HepG2 (cell line): ENCODE measurements at regions not wholly inside any gene's neighbourhood (a gene's known extent, or its start where the extent isn't known, plus 50 kb on each side); places are given as distances from the start of the nearest gene placed in this dataset.

Experiments used
- ATAC-seq: fragments of 200-7000 bp; cut with Tn5 transposase; 3 replicates; pipeline ENCODE4 v1.9.1; 2020; ENCODE audit warnings: mild to moderate bottlenecking, moderate library complexity
- BruUV-seq: library from RNA; stranded (reverse); fragments of 400-500 nt; replicated peaks from 2 replicates; lab custom pipeline; 2021; lab: Mats Ljungman, UMichigan
- CTCF ChIA-PET: fragments of 300-600 bp; formaldehyde crosslinking; extraction: SDS; loops from one replicate; lab custom pipeline; 2021; ENCODE audit warnings: low total read pairs, inconsistent platforms, low intra/inter-chr PET ratio; lab: Yijun Ruan, JAX
- POLR2A ChIA-PET: fragments of 350-600 bp; sonication (Branson Sonifier 250); formaldehyde crosslinking; loops from one replicate; lab custom pipeline; 2020; ENCODE audit warnings: antibody characterized with exemption, inconsistent platforms; lab: Yijun Ruan, JAX
- DNase-seq: peaks from one replicate; pipeline ENCODE4 v3.0.0-alpha.2; 2015; ENCODE audit warnings: low spot score
- FAIRE-seq: peaks from 3 replicates; lab custom pipeline; 2011; peaks lifted over from hg19 to GRCh38; lab: Jason Lieb, UNC
- H2AFZ ChIP-seq: one replicate; pipeline ENCODE4 v1.6.1; 2011; ENCODE audit warnings: low read length, inconsistent platforms
- H3K27ac ChIP-seq: fragments of 300-600 bp; 3 replicates; pipeline ENCODE4 v1.8.0; 2011; ENCODE audit warnings: mixed run types, mild to moderate bottlenecking, mixed read lengths, low read length, inconsistent platforms; ENCODE audit not compliant: insufficient read depth; ENCODE audit errors: extremely low read length
- H3K27me3 ChIP-seq, 2 experiments: fragments of 200-600 bp in 1 of 2; 2 replicates in 1 of 2; 3 replicates in 1 of 2; pipeline versions ENCODE4 v1.6.0 to v1.8.0; 2011; ENCODE audit warnings: low read length in 2 of 2, mild to moderate bottlenecking in 2 of 2, moderate library complexity in 2 of 2, inconsistent platforms in 1 of 2; ENCODE audit not compliant: insufficient read depth in 2 of 2, control insufficient read depth in 1 of 2
- H3K36me3 ChIP-seq, 2 experiments: fragments of 200-600 bp in 1 of 2; replicated peaks in 1 of 2; 2 replicates in 1 of 2; 3 replicates in 1 of 2; pipeline versions ENCODE4 v1.5.1 to v1.8.0; 2011; ENCODE audit warnings: low read length in 2 of 2, inconsistent platforms in 1 of 2; ENCODE audit not compliant: insufficient read depth in 2 of 2, control insufficient read depth in 1 of 2
- H3K4me1 ChIP-seq: 2 replicates; pipeline ENCODE4 v1.5.1; 2012; ENCODE audit warnings: low read length, inconsistent platforms; ENCODE audit not compliant: insufficient read depth
- H3K4me2 ChIP-seq: 2 replicates; pipeline ENCODE4 v1.6.0; 2011; ENCODE audit warnings: low read depth, low read length, inconsistent platforms
- H3K4me3 ChIP-seq, 3 experiments: fragments of 200-600 bp in 1 of 3; sonication (generic), shearing (Covaris generic) in 1 of 3; replicated peaks in 1 of 3; 2 replicates each; pipeline ENCODE4 v1.5.1; 2011 to 2016; ENCODE audit warnings: low read length in 3 of 3, inconsistent platforms in 2 of 3, low read depth in 2 of 3, mild to moderate bottlenecking in 2 of 3, control low read depth in 1 of 3, mixed read lengths in 1 of 3; ENCODE audit not compliant: insufficient read depth in 1 of 3
- H3K79me2 ChIP-seq: one replicate; pipeline ENCODE4 v1.6.1; 2011; ENCODE audit warnings: low read length, inconsistent platforms; ENCODE audit not compliant: insufficient read depth
- H3K9ac ChIP-seq: 2 replicates; pipeline ENCODE4 v1.6.0; 2011; ENCODE audit warnings: mild to moderate bottlenecking, low read depth, low read length, inconsistent platforms; ENCODE audit not compliant: insufficient read depth
- H3K9me3 ChIP-seq: 2 replicates; pipeline ENCODE4 v1.5.1; 2012; ENCODE audit warnings: mild to moderate bottlenecking, low read length
- H4K20me1 ChIP-seq: 2 replicates; pipeline ENCODE4 v1.6.0; 2011; ENCODE audit warnings: inconsistent platforms, mild to moderate bottlenecking, low read length, moderate library complexity; ENCODE audit not compliant: insufficient read depth
- FOXM1 ChIP-seq: sonication (generic); formaldehyde crosslinking; IDR thresholded peaks from 2 replicates; pipeline ENCODE4 v1.5.0; 2020; ENCODE audit warnings: missing genetic modification reagents
- KLF15 ChIP-seq: sonication (generic); formaldehyde crosslinking; IDR thresholded peaks from 2 replicates; pipeline ENCODE4 v1.8.1; 2023; ENCODE audit warnings: borderline replicate concordance, mild to moderate bottlenecking, inconsistent platforms, missing genetic modification reagents, mixed read lengths
- NFYC ChIP-seq: IDR thresholded peaks from 2 replicates; pipeline ENCODE4 v1.6.1; 2016; ENCODE audit warnings: missing genetic modification reagents, missing compliant biosample characterization
- PRDM15 ChIP-seq: sonication (generic); formaldehyde crosslinking; IDR thresholded peaks from 2 replicates; pipeline ENCODE4 v1.4.0; 2020; ENCODE audit warnings: missing genetic modification reagents
- SMARCC2 ChIP-seq: fragments of 450-650 bp; IDR thresholded peaks from 2 replicates; pipeline ENCODE4 v1.6.1; 2017; ENCODE audit warnings: antibody characterized with exemption, mild to moderate bottlenecking
- STAG1 ChIP-seq: sonication (generic); formaldehyde crosslinking; IDR thresholded peaks from 2 replicates; pipeline ENCODE4 v1.4.0; 2020; ENCODE audit warnings: missing genetic modification reagents
- ZNF142 ChIP-seq: sonication (generic); formaldehyde crosslinking; IDR thresholded peaks from 2 replicates; pipeline ENCODE4 v1.4.0; 2020; ENCODE audit warnings: missing genetic modification reagents
- ZSCAN12 ChIP-seq: sonication (generic); formaldehyde crosslinking; IDR thresholded peaks from 2 replicates; pipeline ENCODE4 v1.9.0; 2021; ENCODE audit warnings: mild to moderate bottlenecking, missing genetic modification reagents
- WGBS: methylation state at CpG from one replicate; pipeline ENCODE4 v1.1.6; 2017; ENCODE audit warnings: low lambda C conversion rate; 5-methylcytosine and 5-hydroxymethylcytosine counted together
- in situ Hi-C: cut with HindIII; loops from 2 replicates; pipeline ENCODE4 v1.10.0; 2017; ENCODE audit warnings: low pct_unique_long_range_greater_than_20kb; ENCODE audit not compliant: extremely low pct_ligation_motif_present
- intact Hi-C: fragments of 100-400 bp; cut with micrococcal nuclease; formaldehyde crosslinking; loops from one replicate; pipeline ENCODE4 v1.10.0; 2022; ENCODE audit not compliant: unreplicated experiment
- TF ChIP-seq, protein P1 (sequence below): sonication (generic); formaldehyde crosslinking; IDR thresholded peaks from 2 replicates; pipeline ENCODE4 v1.4.0; 2020; ENCODE audit warnings: mild to moderate bottlenecking, missing genetic modification reagents, borderline replicate concordance

GRCh38 chr4:91681091-91681490, 622.7 kb upstream of the GRID2 start (continued):
- TF ChIP-seq ZNF142 (CRISPR knock-in tag), result no peak

DNA sequence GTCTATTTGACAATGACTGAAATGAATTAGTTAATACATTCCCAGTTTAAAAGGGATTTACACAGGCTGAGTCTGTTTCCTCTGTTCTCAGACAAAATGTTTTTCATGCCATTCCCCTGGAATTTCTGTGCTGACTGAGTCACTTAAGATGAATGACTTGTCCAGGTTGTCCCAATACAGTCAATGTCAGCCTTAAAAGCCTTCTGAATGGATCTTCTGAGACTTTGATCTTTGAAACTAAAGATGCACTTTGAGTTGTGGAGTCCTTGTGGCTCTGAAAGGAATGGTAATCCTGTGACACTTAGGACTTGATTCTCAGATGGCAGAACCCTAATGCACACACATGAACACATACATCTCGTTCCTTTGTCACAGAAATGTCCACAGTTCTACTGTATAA, 622.2 kb upstream of the GRID2 start:
- Histone ChIP-seq H3K27me3 (no peaks in the 10 kb centered on the region; a peak in 1 of 5 replicates), H3K27ac (no peak overlapping the region), H3K4me3 (no peak overlapping the region), H3K9me3 (peaks cover 42% of the 10 kb centered on the region), H3K4me1 (no peaks in the 10 kb centered on the region), H2AFZ (no peak overlapping the region), H3K9ac (no peak overlapping the region), H4K20me1 (no peaks in the 10 kb centered on the region), H3K4me2 (no peak overlapping the region), H3K79me2 (no peaks in the 10 kb centered on the region), H3K36me3 (no peaks in the 10 kb centered on the region)
- no peak for ATAC-seq
- ChIA-PET CTCF (no interaction called here), POLR2A (no interaction called here)
- no peak for FAIRE-seq
- intact Hi-C loops, result no loop called here
- 0% methylated on average over 1 of the region's 1 CpG for WGBS
- in situ Hi-C loops, result no loop called here
- no peak for DNase-seq
- BruUV-seq, result no TSS peak
- TF ChIP-seq, protein P1, sequence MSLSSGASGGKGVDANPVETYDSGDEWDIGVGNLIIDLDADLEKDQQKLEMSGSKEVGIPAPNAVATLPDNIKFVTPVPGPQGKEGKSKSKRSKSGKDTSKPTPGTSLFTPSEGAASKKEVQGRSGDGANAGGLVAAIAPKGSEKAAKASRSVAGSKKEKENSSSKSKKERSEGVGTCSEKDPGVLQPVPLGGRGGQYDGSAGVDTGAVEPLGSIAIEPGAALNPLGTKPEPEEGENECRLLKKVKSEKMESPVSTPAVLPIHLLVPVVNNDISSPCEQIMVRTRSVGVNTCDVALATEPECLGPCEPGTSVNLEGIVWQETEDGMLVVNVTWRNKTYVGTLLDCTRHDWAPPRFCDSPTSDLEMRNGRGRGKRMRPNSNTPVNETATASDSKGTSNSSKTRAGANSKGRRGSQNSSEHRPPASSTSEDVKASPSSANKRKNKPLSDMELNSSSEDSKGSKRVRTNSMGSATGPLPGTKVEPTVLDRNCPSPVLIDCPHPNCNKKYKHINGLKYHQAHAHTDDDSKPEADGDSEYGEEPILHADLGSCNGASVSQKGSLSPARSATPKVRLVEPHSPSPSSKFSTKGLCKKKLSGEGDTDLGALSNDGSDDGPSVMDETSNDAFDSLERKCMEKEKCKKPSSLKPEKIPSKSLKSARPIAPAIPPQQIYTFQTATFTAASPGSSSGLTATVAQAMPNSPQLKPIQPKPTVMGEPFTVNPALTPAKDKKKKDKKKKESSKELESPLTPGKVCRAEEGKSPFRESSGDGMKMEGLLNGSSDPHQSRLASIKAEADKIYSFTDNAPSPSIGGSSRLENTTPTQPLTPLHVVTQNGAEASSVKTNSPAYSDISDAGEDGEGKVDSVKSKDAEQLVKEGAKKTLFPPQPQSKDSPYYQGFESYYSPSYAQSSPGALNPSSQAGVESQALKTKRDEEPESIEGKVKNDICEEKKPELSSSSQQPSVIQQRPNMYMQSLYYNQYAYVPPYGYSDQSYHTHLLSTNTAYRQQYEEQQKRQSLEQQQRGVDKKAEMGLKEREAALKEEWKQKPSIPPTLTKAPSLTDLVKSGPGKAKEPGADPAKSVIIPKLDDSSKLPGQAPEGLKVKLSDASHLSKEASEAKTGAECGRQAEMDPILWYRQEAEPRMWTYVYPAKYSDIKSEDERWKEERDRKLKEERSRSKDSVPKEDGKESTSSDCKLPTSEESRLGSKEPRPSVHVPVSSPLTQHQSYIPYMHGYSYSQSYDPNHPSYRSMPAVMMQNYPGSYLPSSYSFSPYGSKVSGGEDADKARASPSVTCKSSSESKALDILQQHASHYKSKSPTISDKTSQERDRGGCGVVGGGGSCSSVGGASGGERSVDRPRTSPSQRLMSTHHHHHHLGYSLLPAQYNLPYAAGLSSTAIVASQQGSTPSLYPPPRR (CRISPR knock-in tag), result no peak
- TF ChIP-seq NFYC (CRISPR knock-in tag) (no peak), SMARCC2 (no peak), KLF15 (CRISPR knock-in tag) (no peak), STAG1 (no peak), PRDM15 (CRISPR knock-in tag) (no peak), FOXM1 (no peak), ZSCAN12 (CRISPR knock-in tag) (no peak)
